ENCODE measurements at regions not wholly inside any gene's neighbourhood (a gene's known extent, or its start where the extent isn't known, plus 50 kb on each side); places are given as distances from the start of the nearest gene placed in this dataset.
A peak's percentile ranks its signal among the peaks of the same experiment; 100 is the strongest.

- 52 to 61% methylated on average over 14 of the region's 14 CpGs for WGBS, 2 donors
- Histone ChIP-seq H3K9me3 (no peaks in the 10 kb centered on the region), H3K27me3 (peaks cover 0 to 2% (median 0%) of the 10 kb centered on the region in 4 donors), H3K27ac (no peak overlapping the region), H3K36me3 (no peaks in the 10 kb centered on the region), H3K4me3 (no peak overlapping the region), H3K4me1 (no peaks in the 10 kb centered on the region)
- ATAC-seq (no peak), DNase-seq (no peak), FAIRE-seq (no peak)
- no peak for TF ChIP-seq CTCF (IDR thresholded peaks at IDR 0.05)
- intact Hi-C loops (cut with DNase I) = no loop called here
Observed at GRCh38 chr9:36760667-36761420, 188.1 kb downstream of the MELK start.

GRCh38 chr9:36762958-36763357, 190.3 kb downstream of the MELK start:
- FAIRE-seq = no peak
- DNase-seq = no peak
- Histone ChIP-seq H3K4me1 (no peaks in the 10 kb centered on the region), H3K9me3 (no peaks in the 10 kb centered on the region), H3K27me3 (no peaks in the 10 kb centered on the region), H3K36me3 (no peaks in the 10 kb centered on the region), H3K27ac (no peak overlapping the region), H3K4me3 (no peak overlapping the region)
- no peak for TF ChIP-seq CTCF (IDR thresholded peaks at IDR 0.05)
- intact Hi-C loops (cut with DNase I) = no loop called here
- no peak for ATAC-seq
- WGBS, 2 donors = 25 to 29% methylated on average over 10 of the region's 10 CpGs

- H3K27ac ChIP-seq = no peak overlapping the region
- intact Hi-C loops (cut with DNase I) = no loop called here
- H3K9me3 ChIP-seq = no peaks in the 10 kb centered on the region
- no peak for TF ChIP-seq CTCF (IDR thresholded peaks at IDR 0.05)
- H3K4me1 ChIP-seq = no peaks in the 10 kb centered on the region
- ATAC-seq = no peak
- H3K4me3 ChIP-seq = no peak overlapping the region
- DNase-seq = no peak
- 73 to 90% methylated on average over 4 of the region's 4 CpGs for WGBS, 2 donors
- no peaks in the 10 kb centered on the region for H3K36me3 ChIP-seq
- H3K27me3 ChIP-seq = no peaks in the 10 kb centered on the region
- no peak for FAIRE-seq
Observed at GRCh38 chr9:36763778-36764177, 191.1 kb downstream of the MELK start.

- WGBS, 2 donors = 75 to 76% methylated on average over 14 of the region's 14 CpGs
- H3K4me3 ChIP-seq = no peak overlapping the region
- H3K36me3 ChIP-seq = no peaks in the 10 kb centered on the region
- ATAC-seq (no peak), FAIRE-seq (no peak), DNase-seq (no peak)
- no peaks in the 10 kb centered on the region for H3K27me3 ChIP-seq
- H3K27ac ChIP-seq = no peak overlapping the region
- no peaks in the 10 kb centered on the region for H3K4me1 ChIP-seq
- no peak for TF ChIP-seq CTCF (IDR thresholded peaks at IDR 0.05)
- H3K9me3 ChIP-seq = no peaks in the 10 kb centered on the region
- intact Hi-C loops (cut with DNase I) = no loop called here
Observed at GRCh38 chr9:36764364-36765076, 191.8 kb downstream of the MELK start.

GRCh38 chr9:36765077-36765390, 192.3 kb downstream of the MELK start:
- Histone ChIP-seq H3K4me1 (no peaks in the 10 kb centered on the region), H3K27ac (no peak overlapping the region), H3K36me3 (no peaks in the 10 kb centered on the region), H3K9me3 (no peaks in the 10 kb centered on the region), H3K27me3 (no peaks in the 10 kb centered on the region), H3K4me3 (peak overlapping the region in 2 of 4 donors; percentile 37 to 49)
- no peak for TF ChIP-seq CTCF (IDR thresholded peaks at IDR 0.05)
- 55 to 63% methylated on average over 12 of the region's 12 CpGs for WGBS, 2 donors
- no peak for DNase-seq
- intact Hi-C loops (cut with DNase I) = no loop called here
- FAIRE-seq = no peak
- ATAC-seq = no peak

Measured in pancreas (tissue), 10 donors.